Testis (tissue), 2 donors: ENCODE measurements at regions not wholly inside any gene's neighbourhood (a gene's known extent, or its start where the extent isn't known, plus 50 kb on each side); places are given as distances from the start of the nearest gene placed in this dataset.

Experiments used
- DNase-seq: peaks from one replicate; pipeline ENCODE4 v3.0.0-alpha.2; 2019
- H3K27ac ChIP-seq, 2 donors: fragments of 200-600 bp; sonication (generic); one replicate each; pipeline ENCODE4 v1.5.1; 2019
- H3K27me3 ChIP-seq: fragments of 200-600 bp; sonication (generic); one replicate; pipeline ENCODE4 v1.5.1; 2019
- H3K36me3 ChIP-seq: fragments of 200-600 bp; sonication (generic); one replicate; pipeline ENCODE4 v1.5.1; 2017; ENCODE audit warnings: low read depth; ENCODE audit errors: missing control alignments
- H3K4me1 ChIP-seq: fragments of 200-600 bp; sonication (generic); one replicate; pipeline ENCODE4 v1.5.1; 2019
- H3K4me3 ChIP-seq, 2 donors: fragments of 200-600 bp; sonication (generic); one replicate each; pipeline ENCODE4 v1.5.1; 2017 to 2019
- H3K9me3 ChIP-seq: fragments of 200-600 bp; sonication (generic); one replicate; pipeline ENCODE4 v1.5.1; 2017
- POLR2A ChIP-seq: fragments of 450-650 bp; IDR thresholded peaks from one replicate; pipeline ENCODE4 v1.6.1; 2017; ENCODE audit warnings: antibody characterized with exemption, mild to moderate bottlenecking, moderate library complexity
- WGBS, 2 donors: methylation state at CpG; one replicate each; pipeline ENCODE4 v1.1.5; 2018; 5-methylcytosine and 5-hydroxymethylcytosine counted together
- intact Hi-C: fragments of 100-400 bp; cut with DNase I; formaldehyde crosslinking; loops from one replicate; pipeline ENCODE4 v1.15.1; 2023; ENCODE audit warnings: low total_unique reads
- TF ChIP-seq, protein P1 (sequence below), 3 experiments: fragments of 450-650 bp in 2 of 3; fragments of 200-600 bp in 1 of 3; sonication (generic) in 1 of 3; IDR thresholded peaks; one replicate each; pipeline ENCODE4 v1.5.1; 2016 to 2019; ENCODE audit warnings: antibody characterized with exemption in 3 of 3, mild to moderate bottlenecking in 2 of 3, moderate library complexity in 1 of 3

GRCh38 chr6:44508646-44509045 lies 121.1 kb downstream of the CDC5L start:
- WGBS, 2 donors: 100% methylated on average over 1 of the region's 1 CpG
- TF ChIP-seq POLR2A: no peak
- TF ChIP-seq, protein P1, sequence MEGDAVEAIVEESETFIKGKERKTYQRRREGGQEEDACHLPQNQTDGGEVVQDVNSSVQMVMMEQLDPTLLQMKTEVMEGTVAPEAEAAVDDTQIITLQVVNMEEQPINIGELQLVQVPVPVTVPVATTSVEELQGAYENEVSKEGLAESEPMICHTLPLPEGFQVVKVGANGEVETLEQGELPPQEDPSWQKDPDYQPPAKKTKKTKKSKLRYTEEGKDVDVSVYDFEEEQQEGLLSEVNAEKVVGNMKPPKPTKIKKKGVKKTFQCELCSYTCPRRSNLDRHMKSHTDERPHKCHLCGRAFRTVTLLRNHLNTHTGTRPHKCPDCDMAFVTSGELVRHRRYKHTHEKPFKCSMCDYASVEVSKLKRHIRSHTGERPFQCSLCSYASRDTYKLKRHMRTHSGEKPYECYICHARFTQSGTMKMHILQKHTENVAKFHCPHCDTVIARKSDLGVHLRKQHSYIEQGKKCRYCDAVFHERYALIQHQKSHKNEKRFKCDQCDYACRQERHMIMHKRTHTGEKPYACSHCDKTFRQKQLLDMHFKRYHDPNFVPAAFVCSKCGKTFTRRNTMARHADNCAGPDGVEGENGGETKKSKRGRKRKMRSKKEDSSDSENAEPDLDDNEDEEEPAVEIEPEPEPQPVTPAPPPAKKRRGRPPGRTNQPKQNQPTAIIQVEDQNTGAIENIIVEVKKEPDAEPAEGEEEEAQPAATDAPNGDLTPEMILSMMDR (IDR thresholded peaks at IDR 0.05): no peak
- Histone ChIP-seq H3K4me1 (peaks cover 4% of the 10 kb centered on the region), H3K4me3 (no peak overlapping the region), H3K27ac (no peak overlapping the region), H3K36me3 (no peaks in the 10 kb centered on the region), H3K9me3 (no peaks in the 10 kb centered on the region), H3K27me3 (no peaks in the 10 kb centered on the region)
- no peak for DNase-seq
- intact Hi-C loops: no loop called here

DNA sequence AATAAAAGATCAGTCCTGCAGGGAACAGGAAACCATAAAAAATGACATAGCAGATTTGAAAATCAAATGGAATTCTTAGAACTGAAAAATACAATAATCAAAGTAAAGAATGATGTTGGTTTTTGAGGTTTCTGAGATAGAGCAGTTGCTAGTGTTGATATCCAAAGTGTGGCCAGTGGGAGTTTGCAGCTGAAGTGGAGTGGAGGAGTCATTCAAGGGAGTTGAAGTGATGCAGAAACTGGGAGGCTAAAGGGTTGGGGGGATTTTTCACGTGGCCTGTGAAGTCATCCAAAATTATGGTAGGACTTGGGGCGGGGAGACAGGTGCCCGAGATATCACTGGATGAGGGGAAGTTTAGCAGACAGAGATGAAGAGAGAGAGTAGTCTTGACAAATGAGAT lies 123.6 kb downstream of the CDC5L start:
- H3K4me3 ChIP-seq: no peak overlapping the region
- DNase-seq: no peak
- 64 to 86% methylated on average over 3 of the region's 3 CpGs for WGBS, 2 donors
- intact Hi-C loops: no loop called here
- H3K27ac ChIP-seq: no peak overlapping the region
- no peaks in the 10 kb centered on the region for H3K27me3 ChIP-seq
- TF ChIP-seq, protein P1 (IDR thresholded peaks at IDR 0.05): no peak
- TF ChIP-seq POLR2A: no peak
- no peaks in the 10 kb centered on the region for H3K9me3 ChIP-seq
- H3K36me3 ChIP-seq: no peaks in the 10 kb centered on the region
- no peaks in the 10 kb centered on the region for H3K4me1 ChIP-seq

- Histone ChIP-seq H3K4me3 (no peak overlapping the region), H3K27me3 (no peaks in the 10 kb centered on the region), H3K27ac (no peak overlapping the region), H3K9me3 (no peaks in the 10 kb centered on the region), H3K4me1 (no peaks in the 10 kb centered on the region), H3K36me3 (no peaks in the 10 kb centered on the region)
- TF ChIP-seq POLR2A: no peak
- TF ChIP-seq, protein P1 (IDR thresholded peaks at IDR 0.05): no peak
- DNase-seq: peak; percentile 32
- WGBS, 2 donors: 70 to 71% methylated on average over 7 of the region's 7 CpGs
- intact Hi-C loops: no loop called here
These were observed 125.6 kb downstream of the CDC5L start for GRCh38 chr6:44512868-44513741.

- Histone ChIP-seq H3K27me3 (no peaks in the 10 kb centered on the region), H3K4me1 (no peaks in the 10 kb centered on the region), H3K4me3 (no peak overlapping the region), H3K27ac (no peak overlapping the region), H3K9me3 (no peaks in the 10 kb centered on the region), H3K36me3 (no peaks in the 10 kb centered on the region)
- 91 to 97% methylated on average over 2 of the region's 2 CpGs for WGBS, 2 donors
- intact Hi-C loops: no loop called here
- no peak for DNase-seq
- no peak for TF ChIP-seq POLR2A
- TF ChIP-seq, protein P1 (IDR thresholded peaks at IDR 0.05): no peak
These were observed 126.6 kb downstream of the CDC5L start for GRCh38 chr6:44514085-44514484.
